Endothelial cell of umbilical vein (primary cell): ENCODE measurements at regions not wholly inside any gene's neighbourhood (a gene's known extent, or its start where the extent isn't known, plus 50 kb on each side); places are given as distances from the start of the nearest gene placed in this dataset.

Experiments
- BruUV-seq: library from RNA; stranded (reverse); fragments of 400-500 nt; replicated peaks from 2 replicates; lab custom pipeline; 2021; lab: Mats Ljungman, UMichigan
- CTCF ChIA-PET: fragments of 300-600, 350-600 bp; sonication (Branson Sonifier 250); formaldehyde crosslinking; loops from one replicate; lab custom pipeline; 2021; ENCODE audit warnings: antibody characterized with exemption, inconsistent platforms; lab: Charles Lee
- POLR2A ChIA-PET: fragments of 300-600, 350-600 bp; sonication (Branson Sonifier 250); formaldehyde crosslinking; loops from one replicate; lab custom pipeline; 2021; ENCODE audit warnings: antibody characterized with exemption, inconsistent platforms; lab: Charles Lee
- DNase-seq: peaks from one replicate; pipeline ENCODE4 v3.0.0-alpha.2; 2011; ENCODE audit warnings: low read depth, low spot score
- FAIRE-seq: peaks from 2 replicates; lab custom pipeline; 2011; peaks lifted over from hg19 to GRCh38; lab: Jason Lieb, UNC
- H2AFZ ChIP-seq: 2 replicates; pipeline ENCODE4 v1.6.0; 2012; ENCODE audit warnings: low read depth, low read length, control low read depth, inconsistent platforms
- H3K27ac ChIP-seq: 2 replicates; pipeline ENCODE4 v1.5.1; 2011; ENCODE audit warnings: low read depth, mild to moderate bottlenecking, control low read depth, low read length, moderate library complexity; ENCODE audit not compliant: insufficient read depth
- H3K27me3 ChIP-seq, 2 experiments: 2 replicates each; pipeline versions ENCODE4 v1.6.0 to v1.6.1; 2011; ENCODE audit warnings: low read length in 2 of 2, mixed read lengths in 1 of 2; ENCODE audit not compliant: control insufficient read depth in 2 of 2, insufficient read depth in 2 of 2
- H3K36me3 ChIP-seq, 2 experiments: 2 replicates in 1 of 2; 3 replicates in 1 of 2; pipeline ENCODE4 v1.5.1; 2011; ENCODE audit warnings: low read length in 2 of 2, mild to moderate bottlenecking in 1 of 2, moderate library complexity in 1 of 2; ENCODE audit not compliant: control insufficient read depth in 2 of 2, insufficient read depth in 2 of 2; ENCODE audit errors: extremely low read depth in 1 of 2
- H3K4me1 ChIP-seq: 3 replicates; pipeline ENCODE4 v1.5.1; 2011; ENCODE audit warnings: mild to moderate bottlenecking, low read length; ENCODE audit not compliant: control insufficient read depth, insufficient read depth; ENCODE audit errors: extremely low read depth
- H3K4me2 ChIP-seq: 2 replicates; pipeline ENCODE4 v1.6.1; 2011; ENCODE audit warnings: low read length, control low read depth, mixed read lengths; ENCODE audit not compliant: insufficient read depth
- H3K4me3 ChIP-seq, 3 experiments: fragments of 200-600 bp in 1 of 3; sonication (generic), shearing (Covaris generic) in 1 of 3; replicated peaks in 1 of 3; 2 replicates each; pipeline ENCODE4 v1.5.1; 2011 to 2016; ENCODE audit warnings: control low read depth in 3 of 3, low read length in 3 of 3, mild to moderate bottlenecking in 2 of 3, inconsistent platforms in 1 of 3, low read depth in 1 of 3, moderate library complexity in 1 of 3; ENCODE audit not compliant: insufficient read depth in 1 of 3
- H3K79me2 ChIP-seq: 2 replicates; pipeline ENCODE4 v1.6.0; 2012; ENCODE audit warnings: low read length, inconsistent platforms; ENCODE audit not compliant: control insufficient read depth, insufficient read depth
- H3K9ac ChIP-seq: replicated peaks from 2 replicates; pipeline ENCODE3; 2011; ENCODE audit warnings: low read length, control low read depth; ENCODE audit not compliant: insufficient read depth; ENCODE audit errors: extremely low read depth
- H3K9me1 ChIP-seq: replicated peaks from 3 replicates; pipeline ENCODE4 v1.6.0; 2011; ENCODE audit warnings: mild to moderate bottlenecking, low read length; ENCODE audit not compliant: control insufficient read depth, insufficient read depth; ENCODE audit errors: extremely low read depth
- H3K9me3 ChIP-seq: replicated peaks from 2 replicates; pipeline ENCODE4 v1.5.1; 2012; ENCODE audit warnings: low read length, inconsistent platforms; ENCODE audit not compliant: control insufficient read depth, insufficient read depth
- H4K20me1 ChIP-seq: replicated peaks from 2 replicates; pipeline ENCODE3; 2011; ENCODE audit warnings: mild to moderate bottlenecking, low read length; ENCODE audit not compliant: control insufficient read depth, insufficient read depth; ENCODE audit errors: extremely low read depth
- EZH2 ChIP-seq: IDR thresholded peaks from 2 replicates; pipeline ENCODE4 v1.6.1; 2012; ENCODE audit warnings: borderline replicate concordance, low read depth, mild to moderate bottlenecking, moderate library complexity, low read length, inconsistent platforms; ENCODE audit not compliant: severe bottlenecking
- FOS ChIP-seq: IDR thresholded peaks from 2 replicates; pipeline ENCODE4 v1.6.1; 2011; ENCODE audit warnings: mild to moderate bottlenecking, low read length, moderate library complexity, borderline replicate concordance; ENCODE audit not compliant: insufficient read depth
- GATA2 ChIP-seq: IDR thresholded peaks from 2 replicates; pipeline ENCODE4 v1.7.0; 2011; ENCODE audit warnings: low read depth, mild to moderate bottlenecking, moderate library complexity, mixed read lengths, low read length; ENCODE audit not compliant: insufficient read length, insufficient read depth
- MYC ChIP-seq: IDR thresholded peaks from one replicate; pipeline ENCODE4 v1.6.1; 2011; ENCODE audit warnings: mild to moderate bottlenecking, low read depth, low read length
- POLR2A ChIP-seq: IDR thresholded peaks from 2 replicates; pipeline ENCODE4 v1.6.1; 2012; ENCODE audit warnings: low read depth, mild to moderate bottlenecking, control low read depth, low read length
- POLR2AphosphoS5 ChIP-seq: IDR thresholded peaks from 2 replicates; pipeline ENCODE4 v1.6.1; 2012; ENCODE audit warnings: low read depth, mild to moderate bottlenecking, control low read depth, low read length, moderate library complexity; ENCODE audit not compliant: insufficient read depth
- dilution Hi-C: fragments of 300-500 bp; cut with MboI; formaldehyde crosslinking; loops from one replicate; pipeline ENCODE4 v1.15.0; 2019; ENCODE audit warnings: low sequenced_read_pairs; ENCODE audit not compliant: extremely low pct_ligation_motif_present
- intact Hi-C: fragments of 100-400 bp; cut with micrococcal nuclease; formaldehyde crosslinking; loops from one replicate; pipeline ENCODE4 v1.10.0; 2022
- TF ChIP-seq, protein P1 (sequence below), 2 donors: IDR thresholded peaks; 1 replicate in 1 of 2; 2 replicates in 1 of 2; pipeline ENCODE4 v1.5.1; 2011; ENCODE audit warnings: low read length in 2 of 2, mild to moderate bottlenecking in 2 of 2, moderate library complexity in 2 of 2, control low read depth in 1 of 2, inconsistent platforms in 1 of 2, low read depth in 1 of 2; ENCODE audit not compliant: insufficient read depth in 1 of 2; ENCODE audit errors: extremely low read depth in 1 of 2

DNA sequence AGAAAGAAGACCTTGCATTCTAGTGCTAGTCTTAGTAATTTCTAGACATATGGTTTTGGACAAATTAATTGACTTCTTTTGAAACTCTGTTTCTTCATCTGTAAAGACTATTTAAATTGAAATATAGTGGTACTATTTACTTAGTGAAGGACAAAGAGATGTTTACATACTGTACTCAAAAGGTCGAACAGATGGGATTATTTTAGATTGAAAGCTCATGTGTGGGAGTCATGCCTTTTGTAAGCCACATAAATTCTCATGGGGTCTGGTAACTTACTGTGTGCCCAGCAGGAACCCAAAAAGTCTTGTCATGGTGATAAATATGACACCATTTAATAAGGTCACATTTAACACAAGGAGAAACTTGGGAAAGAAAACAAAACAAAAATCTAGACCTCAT, 368.2 kb upstream of the CITED2 start:
- H2AFZ ChIP-seq, result no peak overlapping the region
- H3K79me2 ChIP-seq, result no peaks in the 10 kb centered on the region
- FAIRE-seq (no peak), DNase-seq (no peak)
- ChIA-PET POLR2A (no interaction called here), CTCF (interaction anchor here (1.1 to 2.3 kb wide), 2 partner anchors 14 to 34 kb away, joined by 4 to 6 read pairs; no protein-coding TSS in a partner anchor)
- intact Hi-C loops, result loop anchor here (1.0 kb wide), 1 partner anchor 22 kb away; no protein-coding TSS in a partner anchor
- no peaks in the 10 kb centered on the region for H3K9me3 ChIP-seq
- H3K4me3 ChIP-seq, result no peak overlapping the region
- peak overlapping the region; percentile 27 for H3K27ac ChIP-seq
- H3K4me2 ChIP-seq, result no peak overlapping the region
- BruUV-seq, result no TSS peak
- no peaks in the 10 kb centered on the region for H3K36me3 ChIP-seq
- no peaks in the 10 kb centered on the region for H4K20me1 ChIP-seq
- dilution Hi-C loops, result no loop called here
- peaks cover 24% of the 10 kb centered on the region for H3K4me1 ChIP-seq
- H3K9me1 ChIP-seq, result no peaks in the 10 kb centered on the region
- H3K9ac ChIP-seq, result no peak overlapping the region
- no peaks in the 10 kb centered on the region for H3K27me3 ChIP-seq
- TF ChIP-seq EZH2 (no peak), GATA2 (no peak)
- TF ChIP-seq, protein P1, sequence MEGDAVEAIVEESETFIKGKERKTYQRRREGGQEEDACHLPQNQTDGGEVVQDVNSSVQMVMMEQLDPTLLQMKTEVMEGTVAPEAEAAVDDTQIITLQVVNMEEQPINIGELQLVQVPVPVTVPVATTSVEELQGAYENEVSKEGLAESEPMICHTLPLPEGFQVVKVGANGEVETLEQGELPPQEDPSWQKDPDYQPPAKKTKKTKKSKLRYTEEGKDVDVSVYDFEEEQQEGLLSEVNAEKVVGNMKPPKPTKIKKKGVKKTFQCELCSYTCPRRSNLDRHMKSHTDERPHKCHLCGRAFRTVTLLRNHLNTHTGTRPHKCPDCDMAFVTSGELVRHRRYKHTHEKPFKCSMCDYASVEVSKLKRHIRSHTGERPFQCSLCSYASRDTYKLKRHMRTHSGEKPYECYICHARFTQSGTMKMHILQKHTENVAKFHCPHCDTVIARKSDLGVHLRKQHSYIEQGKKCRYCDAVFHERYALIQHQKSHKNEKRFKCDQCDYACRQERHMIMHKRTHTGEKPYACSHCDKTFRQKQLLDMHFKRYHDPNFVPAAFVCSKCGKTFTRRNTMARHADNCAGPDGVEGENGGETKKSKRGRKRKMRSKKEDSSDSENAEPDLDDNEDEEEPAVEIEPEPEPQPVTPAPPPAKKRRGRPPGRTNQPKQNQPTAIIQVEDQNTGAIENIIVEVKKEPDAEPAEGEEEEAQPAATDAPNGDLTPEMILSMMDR (IDR thresholded peaks at IDR 0.05; ENCODE audit: extremely low read depth in 1 of 2, insufficient read depth in 1 of 2, low read depth in 1 of 2, low read length in 2 of 2), result no peak

DNA sequence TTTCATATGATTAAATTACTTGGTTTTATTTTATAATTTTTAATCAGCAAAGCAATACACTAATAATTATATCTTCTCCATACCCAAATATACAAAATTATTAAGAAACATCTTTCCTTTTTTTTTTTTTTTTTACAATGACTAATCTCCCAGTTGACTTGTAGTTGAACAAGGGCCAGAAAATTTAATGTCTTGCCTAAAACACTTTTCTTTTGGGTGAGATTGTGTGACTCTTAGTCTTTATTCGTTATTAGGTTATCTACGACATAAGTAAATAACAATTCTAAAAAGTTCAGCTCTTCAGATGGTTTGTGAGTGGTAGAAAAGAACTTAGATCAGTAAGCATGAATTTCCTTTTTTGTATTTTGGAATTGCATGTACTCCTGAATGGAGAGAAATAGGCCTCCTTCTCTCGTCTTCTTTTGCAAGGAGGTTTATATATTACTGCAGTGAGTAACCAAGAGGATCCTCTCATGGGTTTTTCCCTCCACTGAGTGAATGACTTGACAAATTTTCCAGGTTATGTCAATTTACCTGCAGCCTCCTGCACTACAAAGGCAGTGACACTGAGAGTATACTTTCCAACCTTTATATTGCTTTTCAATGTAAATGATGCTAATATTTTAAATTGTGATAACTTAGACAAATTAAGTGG, 364.5 kb upstream of the CITED2 start:
- DNase-seq (no peak), FAIRE-seq (no peak)
- Histone ChIP-seq H3K9me3 (no peaks in the 10 kb centered on the region), H3K36me3 (no peaks in the 10 kb centered on the region), H3K4me1 (peaks cover 10% of the 10 kb centered on the region), H3K4me2 (no peak overlapping the region), H3K4me3 (no peak overlapping the region), H4K20me1 (no peaks in the 10 kb centered on the region), H3K9ac (no peak overlapping the region), H3K27me3 (no peaks in the 10 kb centered on the region), H3K27ac (no peak overlapping the region), H2AFZ (no peak overlapping the region), H3K9me1 (no peaks in the 10 kb centered on the region), H3K79me2 (no peaks in the 10 kb centered on the region)
- ChIA-PET POLR2A (no interaction called here), CTCF (no interaction called here)
- TF ChIP-seq FOS, result no peak
- TF ChIP-seq, protein P1 (IDR thresholded peaks at IDR 0.05; ENCODE audit: extremely low read depth in 1 of 2, insufficient read depth in 1 of 2, low read depth in 1 of 2, low read length in 2 of 2), result no peak
- no peak for TF ChIP-seq POLR2A
- TF ChIP-seq MYC, result no peak
- TF ChIP-seq EZH2, result no peak
- TF ChIP-seq POLR2AphosphoS5, result no peak
- no TSS peak for BruUV-seq
- dilution Hi-C loops (no loop called here), intact Hi-C loops (no loop called here)
